ENCODE measurements at regions not wholly inside any gene's neighbourhood (a gene's known extent, or its start where the extent isn't known, plus 50 kb on each side); places are given as distances from the start of the nearest gene placed in this dataset.
A peak's percentile ranks its signal among the peaks of the same experiment; 100 is the strongest.
"Not testable (repeated sequence)": the region's sequence is repeated elsewhere in the genome, so short reads cannot be mapped to it uniquely, and the experiment has no call there.

- H3K4me3 ChIP-seq (ENCODE audit: control insufficient read depth, low read depth, low read length): no peak overlapping the region
- no peak for TF ChIP-seq CTCF (conservative IDR thresholded peaks at IDR 0.05; ENCODE audit: control insufficient read depth, insufficient read depth, low read depth, low read length)
- no peak for DNase-seq (ENCODE audit: low read depth)
Measured at GRCh38 chr6:128580224-128581110, 60.1 kb upstream of the PTPRK start.

GRCh38 chr6:128575254-128575653, 54.9 kb upstream of the PTPRK start:
- not testable (repeated sequence) for H3K4me3 ChIP-seq (ENCODE audit: control insufficient read depth, low read depth, low read length); DNase-seq (ENCODE audit: low read depth)

GRCh38 chr6:128574402-128574801, 54.0 kb upstream of the PTPRK start:
- no peak for TF ChIP-seq CTCF (conservative IDR thresholded peaks at IDR 0.05; ENCODE audit: control insufficient read depth, insufficient read depth, low read depth, low read length)
- DNase-seq (ENCODE audit: low read depth): no peak
- H3K4me3 ChIP-seq (ENCODE audit: control insufficient read depth, low read depth, low read length): no peak overlapping the region

- no peak overlapping the region for H3K4me3 ChIP-seq (ENCODE audit: control insufficient read depth, low read depth, low read length)
- no peak for DNase-seq (ENCODE audit: low read depth)
- no peak for TF ChIP-seq CTCF (conservative IDR thresholded peaks at IDR 0.05; ENCODE audit: control insufficient read depth, insufficient read depth, low read depth, low read length)
Measured at GRCh38 chr6:128573036-128573435, 52.6 kb upstream of the PTPRK start.

GRCh38 chr6:128572294-128572693, 51.9 kb upstream of the PTPRK start:
- peak; percentile 58 for DNase-seq (ENCODE audit: low read depth)
- TF ChIP-seq CTCF (conservative IDR thresholded peaks at IDR 0.05; ENCODE audit: control insufficient read depth, insufficient read depth, low read depth, low read length): no peak
- H3K4me3 ChIP-seq (ENCODE audit: control insufficient read depth, low read depth, low read length): no peak overlapping the region

GRCh38 chr6:128570680-128571063, 50.3 kb upstream of the PTPRK start:
- no peak for DNase-seq (ENCODE audit: low read depth)
- no peak overlapping the region for H3K4me3 ChIP-seq (ENCODE audit: control insufficient read depth, low read depth, low read length)
- no peak for TF ChIP-seq CTCF (conservative IDR thresholded peaks at IDR 0.05; ENCODE audit: control insufficient read depth, insufficient read depth, low read depth, low read length)

- DNase-seq (ENCODE audit: low read depth): peak; percentile 90
- TF ChIP-seq CTCF (conservative IDR thresholded peaks at IDR 0.05; ENCODE audit: control insufficient read depth, insufficient read depth, low read depth, low read length): no peak
- H3K4me3 ChIP-seq (ENCODE audit: control insufficient read depth, low read depth, low read length): no peak overlapping the region
Measured at GRCh38 chr6:128569732-128570679, 49.6 kb upstream of the PTPRK start.

All from fibroblast of mammary gland (primary cell).